ENCODE measurements at regions not wholly inside any gene's neighbourhood (a gene's known extent, or its start where the extent isn't known, plus 50 kb on each side); places are given as distances from the start of the nearest gene placed in this dataset.

GRCh38 chr2:236656166-236656565 is 86.5 kb downstream of the ACKR3 start:
- DNase-seq, result no peak

- DNase-seq, result no peak
These were observed 87.1 kb downstream of the ACKR3 start for GRCh38 chr2:236656721-236657120.

GRCh38 chr2:236657215-236657614 is 87.6 kb downstream of the ACKR3 start:
- DNase-seq, result no peak

GRCh38 chr2:236657801-236658200 is 88.2 kb downstream of the ACKR3 start:
- no peak for DNase-seq

- no peak for DNase-seq
These were observed 89.5 kb downstream of the ACKR3 start for GRCh38 chr2:236658974-236659757.

- DNase-seq, result no peak
These were observed 90.1 kb downstream of the ACKR3 start for GRCh38 chr2:236659758-236660150.

GRCh38 chr2:236661061-236661761 is 91.6 kb downstream of the ACKR3 start:
- no peak for DNase-seq

- DNase-seq, result no peak
These were observed 92.1 kb downstream of the ACKR3 start for GRCh38 chr2:236661762-236662110.

- no peak for DNase-seq
These were observed 92.9 kb downstream of the ACKR3 start for GRCh38 chr2:236662231-236663185.

- DNase-seq, result no peak
These were observed 93.9 kb downstream of the ACKR3 start for GRCh38 chr2:236663287-236664101.

- no peak for DNase-seq
These were observed 94.5 kb downstream of the ACKR3 start for GRCh38 chr2:236664136-236664535.

GRCh38 chr2:236665101-236665500 is 95.5 kb downstream of the ACKR3 start:
- no peak for DNase-seq

GRCh38 chr2:236665572-236666118 is 96.0 kb downstream of the ACKR3 start:
- peak; percentile 62 for DNase-seq

- DNase-seq, result no peak
These were observed 97.1 kb downstream of the ACKR3 start for GRCh38 chr2:236666646-236667204.

GRCh38 chr2:236667526-236667925 is 97.9 kb downstream of the ACKR3 start:
- DNase-seq, result no peak

GRCh38 chr2:236668531-236668969 is 98.9 kb downstream of the ACKR3 start:
- no peak for DNase-seq

GRCh38 chr2:236670235-236670620 is 100.6 kb downstream of the ACKR3 start:
- no peak for DNase-seq

- DNase-seq, result no peak
These were observed 102.4 kb downstream of the ACKR3 start for GRCh38 chr2:236671896-236672562.

GRCh38 chr2:236672606-236673005 is 103.0 kb downstream of the ACKR3 start:
- no peak for DNase-seq

- no peak for DNase-seq
These were observed 103.6 kb downstream of the ACKR3 start for GRCh38 chr2:236673126-236673822.

- no peak for DNase-seq
These were observed 104.2 kb downstream of the ACKR3 start for GRCh38 chr2:236673823-236674185.
